ENCODE measurements at regions not wholly inside any gene's neighbourhood (a gene's known extent, or its start where the extent isn't known, plus 50 kb on each side); places are given as distances from the start of the nearest gene placed in this dataset.

DNA sequence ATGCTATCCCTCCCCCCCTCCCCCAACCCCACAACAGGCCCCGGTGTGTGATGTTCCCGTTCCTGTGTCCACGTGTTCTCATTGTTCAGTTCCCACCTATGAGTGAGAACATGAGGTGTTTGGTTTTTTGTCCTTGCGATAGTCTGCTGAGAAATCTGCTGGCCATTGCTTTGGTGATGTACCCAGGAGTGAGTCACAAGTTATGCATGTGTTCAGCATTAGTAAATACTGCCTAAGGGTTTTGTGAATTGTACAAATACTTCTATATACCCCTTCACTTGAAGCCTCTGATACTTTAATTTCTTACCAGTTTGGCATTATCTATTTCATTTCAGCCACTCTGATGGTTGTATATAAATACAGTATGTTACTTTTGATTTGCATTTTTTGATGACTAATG, 711.3 kb upstream of the GJE1 start:
- H3K9me3 Mint-ChIP-seq: peaks cover 13% of the 10 kb centered on the region
- no peak overlapping the region for H3K4me3 Mint-ChIP-seq
- no peak for DNase-seq
- POLR2A ChIA-PET: no interaction called here
- peaks cover 8% of the 10 kb centered on the region for H3K36me3 Mint-ChIP-seq
- H3K27me3 Mint-ChIP-seq: no peaks in the 10 kb centered on the region
- CTCF ChIA-PET: no interaction called here
- H3K4me1 Mint-ChIP-seq (ENCODE audit: low read depth): no peaks in the 10 kb centered on the region
- intact Hi-C loops (cut with micrococcal nuclease): no loop called here
- H3K27ac Mint-ChIP-seq: no peak overlapping the region

DNA sequence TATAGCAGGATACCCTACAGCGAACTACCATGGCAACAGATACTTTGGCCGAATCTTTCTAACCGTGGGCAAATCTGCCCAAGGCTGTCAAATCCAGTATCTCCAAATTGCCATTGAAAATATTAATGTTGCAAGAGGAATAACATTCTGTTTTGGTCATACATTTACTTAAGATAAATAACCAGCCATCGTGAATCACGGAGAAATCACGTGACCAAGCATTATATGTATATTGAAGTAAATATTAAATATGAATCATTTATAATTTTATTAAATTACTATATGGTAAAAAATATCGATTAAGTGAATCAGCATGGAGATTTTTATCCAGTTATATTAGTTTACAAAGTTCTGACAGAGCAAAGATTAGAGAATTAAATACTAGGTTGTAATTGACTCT, 714.6 kb upstream of the GJE1 start:
- no peak for DNase-seq
- POLR2A ChIA-PET: no interaction called here
- H3K27me3 Mint-ChIP-seq: no peaks in the 10 kb centered on the region
- H3K4me3 Mint-ChIP-seq: no peak overlapping the region
- H3K27ac Mint-ChIP-seq: no peak overlapping the region
- no peaks in the 10 kb centered on the region for H3K4me1 Mint-ChIP-seq (ENCODE audit: low read depth)
- H3K36me3 Mint-ChIP-seq: no peaks in the 10 kb centered on the region
- no peaks in the 10 kb centered on the region for H3K9me3 Mint-ChIP-seq
- CTCF ChIA-PET: no interaction called here
- intact Hi-C loops (cut with micrococcal nuclease): no loop called here

DNA sequence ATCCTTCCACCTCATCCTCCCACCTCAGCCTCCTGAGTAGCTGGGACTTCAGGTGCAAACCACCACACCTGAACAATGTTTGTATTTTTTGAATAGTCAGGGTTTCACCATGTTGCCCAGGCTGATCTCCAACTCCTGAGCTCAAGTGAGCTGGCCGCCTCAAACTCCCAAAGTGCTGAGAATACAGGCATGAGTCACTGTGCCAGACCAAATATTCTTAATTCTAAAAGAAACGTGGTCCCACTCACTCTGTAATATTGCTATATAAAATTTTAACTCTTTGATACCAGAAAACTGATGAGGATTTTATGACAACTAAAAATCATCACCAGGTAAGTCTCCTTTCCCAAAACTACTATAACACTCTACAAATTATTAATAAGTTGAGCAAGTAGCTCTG, 716.8 kb upstream of the GJE1 start:
- DNase-seq: no peak
- intact Hi-C loops (cut with micrococcal nuclease): no loop called here
- Mint-ChIP-seq H3K9me3 (peaks cover 3% of the 10 kb centered on the region), H3K27me3 (no peaks in the 10 kb centered on the region), H3K27ac (no peak overlapping the region), H3K4me3 (no peak overlapping the region), H3K4me1 (ENCODE audit: low read depth) (no peaks in the 10 kb centered on the region), H3K36me3 (no peaks in the 10 kb centered on the region)
- ChIA-PET POLR2A (no interaction called here), CTCF (no interaction called here)

DNA sequence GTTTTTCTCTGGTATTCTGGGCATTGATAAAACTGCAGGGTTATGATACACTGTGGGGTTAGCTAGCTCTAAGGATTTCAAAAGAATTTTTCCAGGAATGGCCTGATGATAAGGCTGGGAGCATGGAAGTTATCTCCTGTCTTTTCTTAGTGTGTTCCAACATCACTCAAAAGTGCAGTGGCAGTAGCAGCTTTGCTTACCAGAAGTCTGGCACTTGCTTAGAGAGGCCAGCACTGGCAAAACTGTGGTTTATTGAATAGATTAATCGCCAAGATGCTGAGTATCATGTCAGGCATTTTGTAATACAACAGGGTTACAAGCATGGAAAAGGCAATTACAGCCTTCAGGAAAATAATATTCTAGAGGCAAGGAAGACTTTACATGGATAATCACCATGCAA, 719.5 kb upstream of the GJE1 start:
- Mint-ChIP-seq H3K4me3 (no peak overlapping the region), H3K27ac (no peak overlapping the region), H3K4me1 (ENCODE audit: low read depth) (no peaks in the 10 kb centered on the region), H3K36me3 (peaks cover 9% of the 10 kb centered on the region), H3K27me3 (no peaks in the 10 kb centered on the region), H3K9me3 (peaks cover 24% of the 10 kb centered on the region)
- no peak for DNase-seq
- ChIA-PET POLR2A (no interaction called here), CTCF (no interaction called here)
- intact Hi-C loops (cut with micrococcal nuclease): no loop called here

DNA sequence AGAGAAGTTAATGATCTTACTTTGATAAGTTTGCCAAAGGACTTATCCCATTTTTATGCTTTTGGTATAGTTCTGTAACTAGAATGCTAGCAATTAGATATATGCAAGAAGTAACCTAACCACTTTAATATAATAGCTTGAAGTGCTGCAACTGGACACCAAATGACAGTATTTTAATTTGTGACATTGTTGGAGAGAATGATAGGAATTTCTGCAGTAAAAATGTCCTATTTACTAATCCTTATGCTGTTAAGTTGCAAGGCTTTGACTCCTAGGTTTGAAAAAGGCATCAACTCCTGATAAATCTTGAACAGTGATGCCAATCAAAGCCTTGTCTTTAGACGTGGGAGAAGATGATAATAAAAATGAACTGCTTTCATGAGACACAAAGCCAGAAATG, 726.0 kb upstream of the GJE1 start:
- POLR2A ChIA-PET: no interaction called here
- CTCF ChIA-PET: no interaction called here
- peaks cover 8% of the 10 kb centered on the region for H3K4me1 Mint-ChIP-seq (ENCODE audit: low read depth)
- H3K9me3 Mint-ChIP-seq: peaks cover 37% of the 10 kb centered on the region
- DNase-seq: no peak
- no peaks in the 10 kb centered on the region for H3K27me3 Mint-ChIP-seq
- no peak overlapping the region for H3K27ac Mint-ChIP-seq
- intact Hi-C loops (cut with micrococcal nuclease): no loop called here
- H3K36me3 Mint-ChIP-seq: peaks cover 18% of the 10 kb centered on the region
- no peak overlapping the region for H3K4me3 Mint-ChIP-seq

DNA sequence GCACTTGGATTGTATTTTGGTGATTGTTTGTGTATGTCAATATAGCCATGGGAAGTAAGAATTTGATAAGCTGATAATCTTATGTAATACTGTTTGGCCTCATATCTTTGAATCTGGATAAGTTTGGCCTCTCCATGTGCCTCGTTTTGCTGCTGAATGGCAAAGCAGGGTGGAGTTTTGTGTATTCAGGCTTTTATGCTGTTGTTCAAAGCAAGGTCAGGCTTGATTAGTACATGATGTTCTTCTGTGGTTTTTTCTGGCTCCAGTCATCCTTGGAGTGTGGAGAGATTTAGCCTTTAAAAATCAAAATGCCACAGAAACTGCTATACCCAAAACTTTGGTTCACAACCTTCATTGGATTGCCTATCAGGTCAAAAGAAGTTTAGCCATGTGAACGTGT, 728.9 kb upstream of the GJE1 start:
- intact Hi-C loops (cut with micrococcal nuclease): no loop called here
- ChIA-PET POLR2A (no interaction called here), CTCF (no interaction called here)
- Mint-ChIP-seq H3K9me3 (peaks cover 19% of the 10 kb centered on the region), H3K36me3 (peaks cover 14% of the 10 kb centered on the region), H3K4me3 (no peak overlapping the region), H3K27ac (no peak overlapping the region), H3K27me3 (no peaks in the 10 kb centered on the region), H3K4me1 (ENCODE audit: low read depth) (peaks cover 8% of the 10 kb centered on the region)
- no peak for DNase-seq

DNA sequence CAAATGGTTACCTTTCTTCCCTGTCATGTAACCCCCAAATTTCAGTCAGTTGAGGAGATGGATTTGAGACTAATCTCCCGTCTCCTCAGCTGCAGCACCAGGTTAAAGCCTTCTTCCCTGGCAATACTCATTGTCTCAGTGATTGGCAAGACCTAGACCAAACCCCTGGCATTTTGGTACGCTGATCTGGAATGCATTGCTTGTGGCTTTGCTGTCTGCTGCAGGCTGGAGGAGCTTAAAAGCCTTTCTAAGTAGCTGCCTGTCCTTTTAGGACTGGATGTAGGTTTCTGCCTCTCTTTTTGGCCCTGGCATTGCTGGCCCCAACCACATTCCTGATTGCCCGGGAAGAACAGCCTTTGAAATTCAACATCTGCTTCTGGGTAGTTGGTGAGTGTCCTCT, 729.6 kb upstream of the GJE1 start:
- Mint-ChIP-seq H3K36me3 (peaks cover 7% of the 10 kb centered on the region), H3K4me3 (no peak overlapping the region)
- POLR2A ChIA-PET: no interaction called here

DNA sequence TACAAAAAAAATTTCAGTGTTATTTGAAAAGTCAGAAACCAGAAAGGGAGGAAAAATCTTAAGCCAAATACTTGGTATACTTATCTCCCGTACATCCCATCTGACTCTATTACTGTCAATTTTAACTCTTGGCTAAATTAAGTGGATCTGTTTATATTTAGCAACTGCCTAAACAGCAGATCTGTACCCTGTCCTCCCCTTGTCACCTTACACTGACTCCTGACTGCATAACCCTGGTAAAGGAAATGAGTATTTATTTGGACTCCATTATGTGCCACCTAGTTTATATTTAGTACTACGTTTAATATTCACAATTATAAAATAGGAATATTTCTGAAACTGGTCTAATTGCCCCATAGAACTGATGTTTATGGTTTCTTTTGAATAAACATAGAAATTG, 730.2 kb upstream of the GJE1 start:
- CTCF ChIA-PET: no interaction called here

More for the DNA sequence above, 729.6 kb upstream of the GJE1 start:
- Mint-ChIP-seq H3K4me1 (ENCODE audit: low read depth) (peaks cover 8% of the 10 kb centered on the region), H3K9me3 (peaks cover 12% of the 10 kb centered on the region), H3K27ac (no peak overlapping the region), H3K27me3 (no peaks in the 10 kb centered on the region)
- DNase-seq: no peak
- CTCF ChIA-PET: no interaction called here
- intact Hi-C loops (cut with micrococcal nuclease): no loop called here

DNA sequence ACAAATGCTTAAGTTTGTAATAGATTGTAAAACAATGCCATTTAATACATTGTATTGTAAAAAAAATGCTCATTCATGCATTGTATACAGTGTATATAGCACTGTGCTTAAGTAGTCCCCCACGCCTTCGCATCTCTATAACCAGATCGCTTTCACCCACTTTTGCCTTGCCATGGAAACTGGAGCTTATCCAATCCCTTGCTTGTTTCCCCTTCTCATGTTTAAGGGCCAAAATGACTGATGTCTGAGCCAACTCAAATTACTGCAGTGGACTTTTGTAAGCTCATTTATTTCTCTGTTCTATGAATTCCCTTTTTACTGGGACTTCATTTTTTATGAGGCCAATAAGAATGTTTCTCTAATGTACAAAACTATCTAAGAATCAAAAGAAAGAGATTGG, 730.9 kb upstream of the GJE1 start:
- no peaks in the 10 kb centered on the region for H3K27me3 Mint-ChIP-seq
- intact Hi-C loops (cut with micrococcal nuclease): no loop called here
- DNase-seq: no peak
- H3K4me3 Mint-ChIP-seq: no peak overlapping the region
- ChIA-PET POLR2A (no interaction called here), CTCF (no interaction called here)
- H3K36me3 Mint-ChIP-seq: peaks cover 1% of the 10 kb centered on the region
- H3K4me1 Mint-ChIP-seq (ENCODE audit: low read depth): peaks cover 8% of the 10 kb centered on the region
- no peak overlapping the region for H3K27ac Mint-ChIP-seq
- peaks cover 1% of the 10 kb centered on the region for H3K9me3 Mint-ChIP-seq

More for the DNA sequence above, 730.2 kb upstream of the GJE1 start:
- POLR2A ChIA-PET: no interaction called here
- peaks cover 8% of the 10 kb centered on the region for H3K4me1 Mint-ChIP-seq (ENCODE audit: low read depth)
- H3K4me3 Mint-ChIP-seq: no peak overlapping the region
- peaks cover 5% of the 10 kb centered on the region for H3K9me3 Mint-ChIP-seq
- H3K27ac Mint-ChIP-seq: no peak overlapping the region
- no peak for DNase-seq
- no peaks in the 10 kb centered on the region for H3K27me3 Mint-ChIP-seq
- intact Hi-C loops (cut with micrococcal nuclease): no loop called here
- peaks cover 4% of the 10 kb centered on the region for H3K36me3 Mint-ChIP-seq

DNA sequence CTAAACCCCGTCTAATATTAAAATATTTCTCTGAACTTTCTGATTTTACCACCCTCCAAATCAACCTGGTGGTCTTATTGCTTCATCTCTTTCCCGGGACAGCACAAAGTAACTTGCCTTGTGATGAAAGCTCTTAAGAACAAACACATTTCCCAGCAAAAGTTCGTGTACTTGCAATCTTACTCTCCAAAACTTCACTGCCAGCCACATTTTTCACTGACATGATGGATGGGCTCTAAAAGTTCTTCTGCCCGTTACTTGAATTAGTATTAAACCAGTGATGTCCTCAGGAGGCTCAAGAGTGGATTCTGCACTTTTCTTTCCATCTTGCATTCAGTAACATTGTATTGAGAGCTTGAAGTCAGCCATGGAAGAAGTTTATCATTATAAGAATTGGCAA, 731.6 kb upstream of the GJE1 start:
- POLR2A ChIA-PET: no interaction called here
- CTCF ChIA-PET: no interaction called here
- no peak overlapping the region for H3K4me3 Mint-ChIP-seq
- no peak overlapping the region for H3K27ac Mint-ChIP-seq
- DNase-seq: no peak
- no peaks in the 10 kb centered on the region for H3K36me3 Mint-ChIP-seq
- intact Hi-C loops (cut with micrococcal nuclease): no loop called here
- H3K9me3 Mint-ChIP-seq: no peaks in the 10 kb centered on the region
- no peaks in the 10 kb centered on the region for H3K27me3 Mint-ChIP-seq
- H3K4me1 Mint-ChIP-seq (ENCODE audit: low read depth): peaks cover 8% of the 10 kb centered on the region

DNA sequence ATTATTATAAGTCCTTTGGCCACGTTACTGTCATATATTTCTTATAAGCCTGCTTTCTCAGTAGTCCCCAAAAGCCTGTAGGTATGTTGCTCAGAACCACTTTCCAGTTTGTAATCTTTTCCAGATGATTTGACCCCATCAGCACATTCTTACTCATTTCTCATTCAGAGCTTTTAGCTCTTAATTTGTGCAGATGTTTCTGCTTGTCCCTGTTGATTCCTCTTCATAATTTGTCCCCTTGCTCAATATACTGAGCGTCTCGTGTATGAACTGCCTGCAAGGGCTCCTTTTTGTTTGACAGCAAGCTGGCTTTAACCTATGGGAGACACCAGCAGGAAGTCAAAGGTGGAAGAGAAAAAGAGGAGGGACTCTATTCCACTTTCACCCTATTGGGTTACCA, 733.8 kb upstream of the GJE1 start:
- intact Hi-C loops (cut with micrococcal nuclease): no loop called here
- Mint-ChIP-seq H3K9me3 (no peaks in the 10 kb centered on the region), H3K4me3 (no peak overlapping the region), H3K27ac (no peak overlapping the region), H3K36me3 (no peaks in the 10 kb centered on the region), H3K4me1 (ENCODE audit: low read depth) (peaks cover 8% of the 10 kb centered on the region), H3K27me3 (no peaks in the 10 kb centered on the region)
- ChIA-PET POLR2A (interaction anchor here (0.7 kb wide), 1 partner anchor 20 kb away, joined by 3 read pairs; no protein-coding TSS in a partner anchor), CTCF (no interaction called here)
- no peak for DNase-seq

DNA sequence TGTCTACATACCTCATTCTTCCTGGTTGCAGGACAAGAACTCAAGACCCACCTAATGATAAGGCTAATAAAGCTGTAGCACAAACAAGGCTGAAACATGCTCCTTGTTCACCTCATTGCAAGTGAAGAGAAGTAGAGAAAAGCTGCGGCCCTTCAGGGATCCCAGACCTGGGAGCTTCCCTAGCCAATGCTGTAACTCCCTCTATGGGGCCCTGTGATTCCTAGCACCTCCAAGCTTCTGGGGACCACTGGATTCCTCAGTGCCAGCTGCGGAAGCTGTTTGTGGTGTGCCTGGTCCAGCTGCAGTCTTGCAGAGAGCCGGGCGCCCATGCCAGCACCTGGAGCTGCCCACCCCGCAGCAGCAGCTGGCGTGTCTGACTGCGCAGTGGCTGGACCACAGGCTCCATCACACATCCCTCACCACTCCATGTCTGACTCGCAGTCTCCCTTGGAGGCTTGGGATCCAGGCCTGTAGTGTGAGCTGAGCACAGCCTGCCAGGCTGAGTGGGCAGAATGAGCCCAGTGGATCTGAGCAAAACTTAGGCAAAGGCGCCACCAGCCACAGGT, 737.2 kb upstream of the GJE1 start:
- ChIA-PET CTCF (no interaction called here), POLR2A (no interaction called here)
- no peak overlapping the region for H3K27ac Mint-ChIP-seq
- H3K36me3 Mint-ChIP-seq: no peaks in the 10 kb centered on the region
- H3K9me3 Mint-ChIP-seq: no peaks in the 10 kb centered on the region
- intact Hi-C loops (cut with micrococcal nuclease): no loop called here
- no peaks in the 10 kb centered on the region for H3K27me3 Mint-ChIP-seq
- H3K4me1 Mint-ChIP-seq (ENCODE audit: low read depth): no peaks in the 10 kb centered on the region
- no peak overlapping the region for H3K4me3 Mint-ChIP-seq
- DNase-seq: no peak

DNA sequence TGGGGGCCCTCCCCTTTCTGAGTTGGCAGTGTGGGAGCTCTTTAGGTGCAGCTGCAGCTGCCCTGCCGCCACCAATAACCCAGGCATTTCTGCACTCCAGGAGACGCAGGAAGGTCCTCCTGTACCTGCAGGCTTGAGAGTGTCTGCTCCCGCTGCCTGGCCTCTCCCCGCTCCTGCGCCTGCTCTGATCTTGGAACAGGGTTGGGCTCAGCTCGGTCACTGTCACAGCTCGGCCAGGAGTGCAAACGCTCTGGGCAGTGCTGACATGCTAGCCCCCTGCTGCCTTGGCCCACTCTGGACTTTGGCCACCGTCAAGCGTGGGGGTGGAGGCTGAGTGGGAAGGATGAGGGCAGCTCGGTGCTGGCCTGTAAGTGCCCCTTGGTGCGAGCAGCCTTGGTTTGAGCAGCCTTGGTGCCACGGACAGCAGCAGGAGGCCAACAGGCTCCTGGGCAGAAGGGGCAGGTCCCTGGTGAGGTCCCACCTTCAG, 738.1 kb upstream of the GJE1 start:
- intact Hi-C loops (cut with micrococcal nuclease): no loop called here
- no peak overlapping the region for H3K27ac Mint-ChIP-seq
- ChIA-PET POLR2A (no interaction called here), CTCF (no interaction called here)
- no peaks in the 10 kb centered on the region for H3K4me1 Mint-ChIP-seq (ENCODE audit: low read depth)
- no peaks in the 10 kb centered on the region for H3K36me3 Mint-ChIP-seq
- H3K9me3 Mint-ChIP-seq: no peaks in the 10 kb centered on the region
- H3K27me3 Mint-ChIP-seq: no peaks in the 10 kb centered on the region
- no peak for DNase-seq
- no peak overlapping the region for H3K4me3 Mint-ChIP-seq

DNA sequence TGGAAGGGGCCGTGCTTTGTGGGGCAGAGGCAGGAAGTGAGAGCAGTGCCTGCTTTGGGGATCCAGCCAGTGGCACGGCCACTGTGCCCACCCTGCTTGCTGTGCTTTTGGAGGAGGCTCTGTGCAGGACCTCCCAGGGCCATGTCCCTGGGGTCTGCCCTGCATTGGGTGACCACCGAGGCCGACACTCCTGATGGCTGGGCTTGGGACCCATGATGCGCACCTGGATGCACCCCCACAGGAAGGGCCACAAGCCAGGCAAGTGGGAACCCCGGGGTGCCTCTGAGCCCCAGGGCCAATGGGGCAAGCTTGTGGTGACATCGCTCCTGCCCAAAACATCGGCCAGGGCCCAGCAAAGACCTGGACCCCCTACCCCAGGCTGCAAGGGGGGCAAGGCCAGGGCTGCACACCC, 738.6 kb upstream of the GJE1 start:
- H3K36me3 Mint-ChIP-seq: no peaks in the 10 kb centered on the region
- no peak overlapping the region for H3K27ac Mint-ChIP-seq
- H3K4me1 Mint-ChIP-seq (ENCODE audit: low read depth): no peaks in the 10 kb centered on the region
- intact Hi-C loops (cut with micrococcal nuclease): no loop called here
- H3K4me3 Mint-ChIP-seq: no peak overlapping the region
- H3K9me3 Mint-ChIP-seq: no peaks in the 10 kb centered on the region
- CTCF ChIA-PET: no interaction called here
- POLR2A ChIA-PET: no interaction called here
- no peak for DNase-seq
- no peaks in the 10 kb centered on the region for H3K27me3 Mint-ChIP-seq
